C1 segment of cervical spinal cord (tissue), 14 donors: ENCODE measurements at regions not wholly inside any gene's neighbourhood (a gene's known extent, or its start where the extent isn't known, plus 50 kb on each side); places are given as distances from the start of the nearest gene placed in this dataset.

ENCODE experiments used
- DNase-seq, 14 donors: peaks; one replicate each; lab custom pipeline; 2025; lab: John Stamatoyannopoulos, UW

DNA sequence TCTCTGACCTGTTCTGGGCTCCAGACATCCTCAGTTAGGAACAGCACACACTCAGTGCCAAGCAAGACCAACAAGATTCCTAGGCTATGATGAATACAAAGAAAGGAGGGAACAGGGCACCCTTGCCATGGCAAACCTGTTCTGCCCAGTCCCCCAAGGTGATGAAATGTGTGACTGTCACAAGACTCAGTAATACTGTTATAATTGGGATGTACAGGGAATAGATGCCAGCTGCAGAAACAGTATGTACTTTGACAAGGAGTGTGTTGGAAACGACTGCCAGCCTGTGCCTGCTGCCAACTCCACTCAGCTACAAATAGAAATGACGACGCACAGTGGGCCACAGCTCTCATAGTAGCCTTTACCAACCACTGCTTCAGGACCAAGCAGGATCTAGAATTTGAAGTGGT is 453.0 kb downstream of the EFNA5 start:
- DNase-seq: peak in 6 of 14 donors; percentile 2 to 93 (median 8)

DNA sequence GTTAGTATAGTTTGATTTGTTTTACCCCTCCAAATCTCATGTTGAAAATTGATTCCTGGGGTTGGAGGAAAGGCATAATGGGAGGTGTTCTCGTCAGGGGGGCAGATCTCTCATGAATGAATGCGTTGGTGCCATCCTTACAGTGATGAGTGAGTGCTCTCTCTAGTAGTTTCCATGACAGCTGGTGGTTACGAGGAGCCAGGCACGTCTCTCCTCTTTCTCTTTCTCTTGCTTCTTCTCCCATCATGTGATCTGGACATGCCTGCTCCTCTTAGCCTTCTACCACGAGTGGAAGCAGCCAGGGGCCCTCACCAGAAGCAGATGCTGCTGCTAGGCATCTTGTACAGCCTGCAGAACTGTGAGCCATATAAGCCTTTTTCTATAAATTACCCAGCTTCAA is 454.1 kb downstream of the EFNA5 start:
- DNase-seq: no peak

DNA sequence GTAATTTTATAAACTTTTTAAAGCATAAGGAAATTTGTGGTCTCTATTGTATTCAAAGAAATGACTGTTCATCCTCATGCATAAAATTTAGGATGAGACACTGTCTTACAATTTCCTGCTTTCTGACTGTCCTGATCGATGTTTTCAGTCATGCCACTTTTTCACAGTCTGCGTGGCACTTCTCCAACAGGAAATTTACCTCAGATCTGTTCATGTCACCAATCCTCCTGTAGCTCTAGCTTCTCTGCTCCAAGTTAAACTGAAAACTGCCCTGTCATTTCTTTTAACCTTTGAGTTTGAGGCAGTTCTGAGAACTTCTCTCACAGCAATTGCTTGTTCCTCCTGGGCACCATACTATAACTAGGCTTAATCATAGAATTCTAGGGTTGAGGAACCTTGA is 455.1 kb downstream of the EFNA5 start:
- no peak for DNase-seq

DNA sequence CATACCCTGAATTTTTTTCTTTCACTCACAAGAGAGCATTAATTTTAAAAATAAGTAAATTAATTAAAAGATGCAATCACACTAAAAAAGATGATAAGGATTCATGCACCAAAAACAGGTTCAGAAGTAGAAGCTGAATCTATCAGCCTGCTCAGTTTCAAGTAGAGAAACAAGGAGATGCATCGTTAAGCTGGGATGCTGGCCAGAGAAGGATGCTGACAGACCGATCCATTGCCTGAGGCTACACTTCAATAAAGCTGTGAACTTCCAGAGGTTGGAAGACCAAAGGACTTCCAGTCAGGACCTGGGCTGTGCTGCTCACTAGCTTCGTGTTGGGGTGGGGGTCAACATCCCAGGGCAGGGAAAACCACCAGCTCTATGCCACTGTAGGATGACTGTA is 457.7 kb downstream of the EFNA5 start:
- DNase-seq: no peak

DNA sequence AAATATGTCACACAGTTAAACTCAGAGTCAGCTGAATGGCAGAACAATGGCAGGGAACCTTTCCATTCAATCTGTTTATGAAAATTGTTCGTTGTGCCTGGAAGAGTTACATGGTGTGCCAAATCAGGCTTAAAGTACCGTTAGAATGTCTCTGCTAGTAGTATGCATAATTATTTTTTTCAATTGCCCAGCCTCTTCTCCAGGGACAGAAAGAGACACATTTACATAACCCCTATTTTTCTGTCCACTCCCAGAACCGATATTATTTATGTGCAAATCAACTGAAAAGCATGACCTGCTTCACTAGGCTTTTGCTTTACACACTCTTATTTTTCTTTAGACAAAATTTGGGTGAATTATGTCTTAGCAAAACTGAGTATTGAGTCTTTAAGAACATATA is 459.1 kb downstream of the EFNA5 start:
- DNase-seq: no peak

DNA sequence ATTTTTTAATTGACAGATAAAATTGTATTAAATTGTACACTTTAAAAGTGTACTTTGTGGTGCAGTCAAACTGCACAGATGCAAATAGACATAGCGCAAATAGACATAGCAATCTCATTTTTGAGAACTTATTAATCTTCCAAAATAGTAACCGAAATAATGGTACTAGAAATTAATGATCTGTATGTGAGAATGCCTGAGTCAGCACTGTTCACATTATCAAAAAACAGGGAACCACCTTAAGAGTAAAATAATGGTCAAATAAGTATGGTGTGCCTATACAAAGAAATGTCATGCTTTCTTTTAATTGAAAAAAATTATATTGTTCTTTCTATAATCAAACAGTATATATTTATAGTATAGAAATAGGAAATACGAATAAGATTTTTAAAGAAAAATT is 461.9 kb downstream of the EFNA5 start:
- no peak for DNase-seq

DNA sequence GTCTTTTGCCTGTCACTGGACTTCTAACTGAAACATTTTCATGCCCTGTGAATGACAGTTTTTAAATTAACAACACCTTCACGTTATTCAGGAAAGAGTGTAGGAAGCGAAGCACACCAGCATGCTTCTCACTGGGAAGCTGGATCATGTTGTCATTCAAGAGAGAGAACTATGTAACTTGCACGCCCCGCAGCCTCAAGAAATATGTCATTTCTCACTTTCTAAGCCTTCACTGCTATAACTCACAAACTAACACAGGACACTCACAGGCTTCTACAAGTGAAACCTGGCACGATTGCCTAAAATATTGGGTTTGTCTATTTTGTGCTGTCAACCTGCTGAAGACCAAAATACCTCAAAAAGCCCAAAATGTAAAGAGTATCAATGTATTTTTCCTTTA is 466.3 kb downstream of the EFNA5 start:
- DNase-seq: no peak

DNA sequence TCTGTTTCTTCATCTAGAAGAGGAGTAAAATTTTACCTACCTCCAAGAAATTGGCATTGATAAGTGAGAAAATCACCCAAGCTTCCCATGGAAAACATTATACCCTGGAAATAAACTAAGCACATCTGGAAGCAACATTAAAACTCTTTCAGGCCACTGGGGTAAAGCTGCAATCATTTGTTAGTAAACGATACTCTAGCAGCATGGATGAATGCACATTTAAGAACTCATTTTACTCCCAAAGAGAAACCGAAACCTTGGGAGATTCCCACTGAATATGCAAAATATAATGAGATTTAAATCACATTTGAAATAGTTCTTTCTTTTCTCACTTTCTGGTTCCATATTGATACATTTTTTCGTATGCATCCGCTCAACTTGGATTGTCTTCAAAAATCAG is 467.5 kb downstream of the EFNA5 start:
- DNase-seq: no peak

DNA sequence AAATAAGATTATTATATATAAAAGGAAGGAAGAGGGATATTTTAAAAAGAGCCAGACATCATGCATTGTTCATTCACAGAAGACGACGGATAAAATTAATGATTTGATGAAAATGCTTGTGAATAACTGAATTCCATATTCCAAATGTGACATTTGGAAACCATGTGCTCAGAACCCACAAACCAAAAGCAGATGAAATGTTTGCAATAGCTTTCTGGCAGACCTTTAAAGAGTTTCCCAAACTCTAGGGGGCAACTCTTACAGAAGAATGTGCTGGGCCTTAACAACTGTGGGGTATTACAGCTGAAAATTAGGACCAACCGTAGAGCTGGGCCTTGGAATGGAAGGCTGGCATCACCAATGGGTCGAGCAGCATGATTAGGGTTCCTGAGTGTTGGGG is 471.0 kb downstream of the EFNA5 start:
- DNase-seq: no peak

DNA sequence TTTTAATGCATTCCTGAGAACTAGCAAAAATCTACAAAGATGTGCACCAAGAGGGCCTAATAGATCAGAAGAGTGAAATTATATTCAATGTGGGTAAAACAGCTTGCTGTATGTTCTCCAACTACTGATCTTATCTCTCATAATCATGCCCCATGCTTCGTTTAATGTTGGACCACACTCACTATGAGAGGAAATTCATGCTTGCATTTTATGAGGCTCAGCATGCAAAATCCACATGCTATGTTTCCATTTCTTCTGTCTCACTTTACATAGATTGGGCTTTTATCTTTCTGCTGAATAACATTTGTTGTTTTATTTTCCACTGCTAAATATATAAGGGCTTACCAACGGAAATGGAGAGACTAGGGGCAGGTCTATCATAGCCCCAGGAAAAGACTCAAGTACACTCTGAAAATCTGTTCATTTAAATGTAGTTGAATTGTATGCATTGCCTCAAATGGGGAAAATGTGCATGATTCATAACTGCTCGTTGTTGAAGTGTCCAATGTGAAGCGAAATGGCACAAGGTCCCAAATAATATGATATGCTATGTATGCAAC is 474.2 kb downstream of the EFNA5 start:
- no peak for DNase-seq

DNA sequence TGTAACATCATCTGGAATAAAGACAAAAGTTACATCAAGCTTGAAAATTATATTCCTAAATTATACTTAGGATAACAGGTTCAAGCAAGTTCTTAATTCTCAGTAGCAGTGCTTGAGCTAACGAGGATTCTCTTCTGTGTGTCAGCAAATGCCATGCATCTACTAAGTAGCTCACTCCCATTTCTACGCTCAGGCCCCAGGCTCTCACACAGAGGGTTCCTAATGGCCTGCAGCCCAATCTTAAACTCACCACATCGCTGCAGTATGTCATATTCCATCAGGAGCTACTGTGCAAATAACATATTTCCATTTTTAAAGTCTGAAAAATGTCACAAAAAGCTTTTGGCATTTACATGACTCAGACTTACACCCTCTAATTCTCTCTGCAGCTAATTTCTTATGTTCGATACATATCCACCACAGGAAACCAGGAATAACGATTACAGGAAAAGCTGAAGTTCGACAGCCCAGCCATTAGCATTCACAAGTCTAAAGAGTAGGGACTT is 474.8 kb downstream of the EFNA5 start:
- DNase-seq: no peak

DNA sequence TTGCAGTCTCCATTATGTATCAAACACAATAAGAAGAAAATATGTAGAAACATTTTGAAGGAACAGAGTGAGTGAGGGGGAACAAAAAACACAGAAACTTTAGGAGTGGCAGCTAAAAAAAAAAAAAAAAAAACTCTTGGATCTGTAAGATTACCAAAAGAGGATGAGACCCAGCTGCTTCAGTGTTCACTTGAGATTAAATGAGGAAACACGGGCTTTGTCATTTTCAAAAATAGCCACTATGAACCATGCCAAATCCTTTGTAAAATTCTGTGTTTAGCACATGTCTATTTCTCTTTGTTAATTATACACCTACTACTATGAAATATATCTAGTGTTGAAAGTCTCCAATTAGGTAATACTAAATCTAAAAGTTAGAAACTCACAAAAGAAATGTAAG is 485.9 kb downstream of the EFNA5 start:
- no peak for DNase-seq

DNA sequence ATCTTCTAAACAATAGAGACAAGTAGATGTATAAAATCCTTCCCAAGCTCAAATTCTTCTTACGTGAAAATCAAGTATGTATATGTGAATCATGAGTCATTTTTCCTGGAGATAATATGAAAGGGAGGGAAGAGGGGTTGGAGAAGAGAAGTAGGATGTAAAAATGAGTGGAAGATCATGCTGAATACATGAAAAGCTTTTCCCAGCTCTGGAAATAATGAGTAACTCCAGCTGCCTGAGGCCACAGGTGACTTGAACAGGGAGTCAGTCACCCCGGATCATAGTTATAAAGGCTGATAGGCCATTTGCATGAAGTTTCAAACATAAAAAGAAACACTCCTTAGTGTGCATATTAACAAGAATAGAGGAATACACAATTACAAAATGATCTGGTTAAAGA is 486.7 kb downstream of the EFNA5 start:
- no peak for DNase-seq

DNA sequence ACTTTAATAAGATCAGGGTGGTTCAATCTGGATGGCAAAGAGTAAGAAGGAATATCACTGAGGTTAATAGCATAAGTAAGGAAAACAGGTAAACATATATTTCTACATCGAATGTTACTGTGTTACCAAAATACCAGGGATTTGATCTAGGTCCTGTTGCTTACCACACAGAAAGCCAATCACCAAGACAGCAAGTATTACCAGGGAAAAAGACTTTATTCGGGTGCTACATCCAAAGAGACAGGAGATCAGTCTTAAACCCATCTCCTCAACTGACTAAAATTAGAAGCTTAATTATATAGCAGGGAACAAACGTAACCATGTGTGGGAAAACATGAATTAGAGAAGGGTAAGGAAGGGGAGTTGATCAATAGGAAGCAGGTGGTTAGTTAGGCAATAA is 500.1 kb downstream of the EFNA5 start:
- no peak for DNase-seq

DNA sequence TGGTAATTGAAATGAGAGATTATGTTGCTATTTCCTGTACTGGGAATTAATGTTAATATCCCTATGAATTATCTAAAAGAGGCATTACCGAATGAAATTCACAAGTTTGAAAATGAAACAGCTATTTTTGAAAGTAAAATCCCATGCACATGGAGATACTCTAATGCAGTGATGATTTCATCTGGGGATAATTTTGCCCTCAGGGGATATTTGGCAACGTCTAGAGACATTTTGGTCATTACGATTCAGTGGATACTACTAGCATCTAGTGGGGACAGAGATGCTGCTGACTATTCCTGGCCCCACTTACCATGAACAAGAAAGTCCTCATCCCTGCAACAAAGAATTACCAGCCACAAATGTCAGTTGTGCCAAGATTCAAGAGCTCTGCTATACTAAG is 500.9 kb downstream of the EFNA5 start:
- DNase-seq: no peak

DNA sequence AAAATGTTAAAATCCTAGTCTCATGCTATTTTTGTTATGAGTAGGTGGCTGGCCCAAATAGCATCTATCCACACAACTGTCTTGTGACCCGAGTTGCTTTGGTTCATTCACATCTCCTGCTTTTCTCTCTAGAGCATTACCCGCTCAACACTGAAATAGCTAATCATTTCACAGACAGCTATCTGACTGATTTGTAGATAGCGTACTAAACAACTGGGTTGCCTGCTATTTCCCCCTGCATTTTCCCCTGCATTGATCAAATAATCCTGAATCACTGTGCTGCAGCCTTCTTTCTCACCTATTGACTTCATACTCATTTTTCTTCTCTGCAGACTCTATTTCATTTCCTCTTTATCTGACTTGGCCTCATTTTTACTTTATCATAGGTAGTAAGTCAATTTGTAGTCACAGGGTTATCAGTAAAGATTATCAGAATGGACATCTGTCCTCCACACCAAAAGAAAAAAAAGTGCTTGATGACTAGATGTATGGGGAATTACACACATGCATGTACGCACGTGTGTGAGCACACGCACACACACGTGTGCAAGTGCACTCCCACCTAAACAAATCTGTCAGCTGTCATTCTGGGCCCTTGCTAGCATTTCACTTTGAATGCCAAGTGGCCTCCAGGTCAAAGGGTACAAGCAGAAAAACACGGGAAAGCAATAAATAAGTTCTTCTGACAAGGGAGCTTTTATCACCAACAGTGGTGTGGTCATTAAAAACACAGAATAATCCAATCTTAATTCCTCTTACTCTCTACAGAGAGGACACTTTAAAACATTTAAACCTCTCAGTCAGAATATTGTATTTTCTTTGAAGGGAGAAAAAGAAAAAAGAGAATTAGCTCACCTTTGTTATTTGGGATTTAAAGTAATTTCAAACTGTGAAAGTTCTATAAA is 501.6 kb downstream of the EFNA5 start:
- no peak for DNase-seq

DNA sequence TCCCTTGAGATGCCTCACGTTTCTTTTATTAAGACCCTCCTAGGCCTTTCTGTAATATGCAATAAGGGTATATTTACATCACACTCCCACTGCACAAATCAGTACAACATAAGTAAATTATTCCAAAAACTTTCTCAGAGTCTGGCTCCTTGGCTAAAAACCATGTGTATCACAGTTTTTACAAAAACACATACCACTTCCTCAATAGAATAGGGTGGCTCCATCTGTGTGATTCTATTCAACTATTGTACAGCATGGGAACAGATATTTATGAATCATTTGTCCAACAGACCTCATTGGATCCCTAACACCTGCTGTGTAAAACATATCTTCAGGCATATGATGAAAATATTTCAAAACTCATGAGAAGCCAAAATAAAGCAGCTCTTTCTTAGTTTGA is 502.7 kb downstream of the EFNA5 start:
- no peak for DNase-seq

DNA sequence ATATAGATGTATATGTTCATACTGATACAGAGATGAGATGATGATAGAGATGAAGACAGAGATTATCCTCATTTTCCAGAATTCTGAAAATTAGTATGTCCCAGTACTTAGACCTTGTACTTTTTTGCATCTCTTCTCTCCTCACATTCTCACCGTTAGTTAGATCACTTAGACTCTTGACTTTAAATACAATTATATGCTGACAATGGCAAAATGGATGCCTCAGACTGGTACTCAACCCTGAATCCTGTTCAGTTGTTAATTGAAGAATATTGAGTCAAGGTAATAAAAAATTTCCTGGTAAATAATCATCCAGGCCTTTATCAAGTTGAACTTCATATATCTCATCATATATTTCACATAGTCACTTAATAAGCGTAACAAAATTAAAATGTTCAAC is 505.4 kb downstream of the EFNA5 start:
- DNase-seq: no peak

DNA sequence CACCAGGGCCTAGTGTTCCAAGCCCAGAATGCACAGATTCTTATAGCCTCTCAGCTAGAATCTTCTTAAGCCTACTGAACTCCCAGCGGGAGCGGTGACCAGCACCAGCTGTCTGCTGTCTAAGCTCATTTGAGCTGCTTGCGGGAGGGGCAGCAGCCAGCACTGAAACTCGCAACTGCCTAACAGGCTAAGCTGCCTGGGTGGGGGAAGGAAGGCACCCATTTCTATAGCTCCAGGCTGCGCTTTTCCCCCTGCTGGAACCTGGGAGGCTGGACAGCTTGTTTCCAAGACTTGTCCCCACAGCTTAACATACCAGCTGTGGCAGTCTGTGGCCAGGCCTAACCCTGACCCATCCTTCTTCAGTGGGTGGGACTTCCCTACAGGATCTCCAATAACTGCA is 512.9 kb downstream of the EFNA5 start:
- DNase-seq: no peak

DNA sequence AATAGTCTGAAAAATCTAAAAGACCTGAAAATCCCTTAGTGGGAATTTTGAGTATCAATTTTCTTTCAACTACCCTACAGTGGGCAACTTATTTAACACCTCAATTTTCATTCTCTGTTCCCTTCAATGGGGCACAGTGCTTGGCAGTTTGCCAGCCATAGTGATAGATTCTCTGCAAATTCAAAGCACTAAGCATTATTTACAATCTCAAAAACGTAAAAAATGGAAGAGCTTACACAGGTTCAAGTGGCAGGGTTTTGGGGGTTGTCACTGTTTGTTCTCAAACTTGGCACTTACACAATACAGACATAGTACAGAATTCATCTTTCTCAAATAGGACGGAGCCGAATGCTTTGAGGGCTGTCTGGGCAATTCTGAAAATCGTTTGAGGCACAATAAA is 515.0 kb downstream of the EFNA5 start:
- no peak for DNase-seq

DNA sequence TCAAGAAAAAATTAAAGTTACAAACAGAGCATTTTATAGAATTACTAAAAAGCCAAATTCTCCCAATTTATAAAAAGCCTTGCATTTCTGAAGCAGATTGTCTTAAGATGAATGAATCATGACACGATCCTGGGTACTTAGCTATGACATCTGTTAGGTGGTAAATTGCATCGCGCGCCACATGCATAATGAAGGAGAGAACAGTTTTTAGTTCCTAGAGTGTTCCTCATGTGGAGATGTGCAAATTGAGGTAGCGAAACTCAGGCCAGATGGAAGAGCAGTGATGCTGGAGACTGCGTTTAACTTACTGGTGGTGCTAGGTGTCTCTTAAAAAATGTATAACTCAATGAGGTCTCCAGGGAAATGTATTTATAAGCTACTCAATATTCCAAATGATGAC is 516.1 kb downstream of the EFNA5 start:
- DNase-seq: no peak

DNA sequence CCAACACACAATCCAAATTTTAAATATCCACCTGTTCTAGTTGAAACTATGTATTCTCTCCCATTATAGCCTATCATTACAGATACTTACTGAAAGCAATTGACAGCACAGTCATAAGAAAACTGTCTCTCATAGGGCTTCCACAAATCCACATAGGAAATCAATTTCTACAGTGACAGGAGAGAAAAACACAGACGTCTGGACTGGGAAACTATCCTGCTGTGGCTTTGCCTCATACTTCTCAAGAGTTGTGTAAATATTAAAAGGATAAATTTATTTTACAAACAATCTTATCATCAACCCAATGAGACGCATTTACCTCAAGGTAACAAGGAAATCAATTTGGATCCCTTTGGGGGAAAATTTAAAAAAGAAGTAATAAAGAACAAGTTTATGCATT is 517.5 kb downstream of the EFNA5 start:
- DNase-seq: no peak

DNA sequence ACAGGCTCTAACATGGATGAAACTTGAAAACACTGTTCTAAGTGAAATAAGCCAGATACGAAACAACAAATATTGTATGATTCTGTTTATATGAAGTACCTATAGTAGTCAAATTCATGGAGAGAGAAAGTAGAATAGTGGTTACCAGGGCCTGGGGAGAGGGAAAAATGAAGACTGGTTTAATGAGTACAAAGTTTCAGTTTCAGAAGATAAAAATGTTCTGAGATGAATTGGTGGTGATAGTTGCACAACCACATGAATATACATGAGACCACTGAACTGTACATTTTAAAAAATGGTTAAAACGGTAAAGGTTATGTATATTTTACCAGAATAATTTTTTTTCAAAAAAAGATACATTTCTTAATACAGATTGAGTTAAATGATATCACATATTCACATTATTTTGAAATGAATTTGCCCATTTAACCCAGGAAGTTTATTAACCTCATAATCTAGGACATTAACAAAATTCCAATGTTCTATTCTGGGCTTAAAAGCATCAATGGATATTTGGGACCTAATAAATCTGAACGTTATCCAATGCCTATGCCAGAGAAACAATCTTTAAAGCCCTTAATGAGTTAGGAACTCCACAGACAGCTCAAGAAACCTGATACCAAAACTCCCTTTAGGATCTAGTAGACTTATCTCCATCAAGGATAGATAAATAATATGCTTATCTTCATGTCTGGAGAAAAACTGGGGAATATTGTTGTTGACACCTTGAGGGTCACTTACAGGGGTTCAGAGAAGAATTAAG is 521.3 kb downstream of the EFNA5 start:
- DNase-seq: no peak
